Lung (tissue), 11 donors: ENCODE measurements at regions not wholly inside any gene's neighbourhood (a gene's known extent, or its start where the extent isn't known, plus 50 kb on each side); places are given as distances from the start of the nearest gene placed in this dataset.

Experiments
- ATAC-seq: fragments of 200-7000 bp; cut with Tn5 transposase; one replicate; pipeline ENCODE4 v1.9.1; 2020; ENCODE audit warnings: moderate number of reproducible peaks; ENCODE audit not compliant: insufficient read depth, low FRiP score
- DNase-seq, 3 donors: peaks; one replicate each; pipeline ENCODE4 v3.0.0-alpha.2; 2013 to 2017
- H3K27ac ChIP-seq, 2 donors: one replicate each; pipeline ENCODE4 v1.5.1; 2013; ENCODE audit warnings: mild to moderate bottlenecking in 2 of 2, moderate library complexity in 2 of 2, control low read depth in 1 of 2, inconsistent platforms in 1 of 2, low read depth in 1 of 2, low read length in 1 of 2
- H3K27me3 ChIP-seq, 3 donors: one replicate each; pipeline ENCODE4 v1.5.1; 2013; ENCODE audit warnings: low read length in 2 of 3; ENCODE audit not compliant: control insufficient read depth in 3 of 3, insufficient read depth in 3 of 3
- H3K36me3 ChIP-seq, 4 donors: one replicate each; pipeline ENCODE4 v1.5.1; 2013; ENCODE audit warnings: low read length in 4 of 4, mild to moderate bottlenecking in 1 of 4, moderate library complexity in 1 of 4; ENCODE audit not compliant: control insufficient read depth in 4 of 4, insufficient read depth in 4 of 4
- H3K4me1 ChIP-seq, 5 donors: one replicate each; pipeline ENCODE4 v1.5.1; 2013; ENCODE audit warnings: low read length in 5 of 5, mild to moderate bottlenecking in 2 of 5, moderate library complexity in 1 of 5; ENCODE audit not compliant: control insufficient read depth in 5 of 5, insufficient read depth in 5 of 5
- H3K4me3 ChIP-seq: one replicate; pipeline ENCODE4 v1.5.1; 2013; ENCODE audit warnings: mild to moderate bottlenecking, control low read depth, moderate library complexity
- H3K9ac ChIP-seq, 2 donors: one replicate each; pipeline ENCODE4 v1.5.1; 2013; ENCODE audit warnings: low read length in 2 of 2, control low read depth in 1 of 2; ENCODE audit not compliant: insufficient read depth in 1 of 2
- H3K9me3 ChIP-seq, 4 donors: one replicate each; pipeline ENCODE4 v1.5.1; 2013; ENCODE audit warnings: low read length in 3 of 4, mild to moderate bottlenecking in 1 of 4, moderate library complexity in 1 of 4; ENCODE audit not compliant: control insufficient read depth in 4 of 4, insufficient read depth in 3 of 4
- WGBS, 2 donors: extraction: QIAGEN DNeasy Blood & Tissue Kit; methylation state at CpG; one replicate each; pipeline ENCODE4 v1.1.7; 2013; 5-methylcytosine and 5-hydroxymethylcytosine counted together
- TF ChIP-seq, protein P1 (sequence below): IDR thresholded peaks from 2 replicates; pipeline ENCODE4 v1.5.1; 2012; ENCODE audit warnings: mild to moderate bottlenecking; ENCODE audit errors: control extremely low read depth, extremely low read depth
- donor health status: control.
- donor health status: control.
- donor health status: Bipolar disorder and iron deficiency.
- donor health status: healthy.
- donor health status: DM: yes; HTN: yes; CAD: no.

DNA sequence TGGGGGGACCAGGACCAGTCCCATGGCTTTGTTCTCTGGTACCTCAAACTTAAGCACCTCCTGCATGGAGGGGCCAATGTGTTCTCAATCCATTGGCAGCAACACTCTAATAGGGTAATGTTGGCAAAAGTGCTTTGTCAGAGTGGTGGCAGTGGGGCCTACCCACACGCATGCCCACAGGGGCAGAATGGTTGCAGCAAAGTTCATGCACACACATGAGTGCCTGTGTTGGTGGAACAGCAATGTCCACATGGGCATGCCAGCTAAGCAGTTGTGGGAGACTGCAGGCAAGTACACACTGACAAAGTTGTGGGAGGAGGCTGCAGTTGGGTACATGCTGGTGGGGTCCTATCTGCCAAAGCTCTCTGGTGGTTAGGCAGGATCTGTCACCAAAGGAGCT is 645.2 kb downstream of the ZNF385D start:
- no peaks in the 10 kb centered on the region for H3K36me3 ChIP-seq
- H3K27ac ChIP-seq, result no peak overlapping the region
- TF ChIP-seq, protein P1, sequence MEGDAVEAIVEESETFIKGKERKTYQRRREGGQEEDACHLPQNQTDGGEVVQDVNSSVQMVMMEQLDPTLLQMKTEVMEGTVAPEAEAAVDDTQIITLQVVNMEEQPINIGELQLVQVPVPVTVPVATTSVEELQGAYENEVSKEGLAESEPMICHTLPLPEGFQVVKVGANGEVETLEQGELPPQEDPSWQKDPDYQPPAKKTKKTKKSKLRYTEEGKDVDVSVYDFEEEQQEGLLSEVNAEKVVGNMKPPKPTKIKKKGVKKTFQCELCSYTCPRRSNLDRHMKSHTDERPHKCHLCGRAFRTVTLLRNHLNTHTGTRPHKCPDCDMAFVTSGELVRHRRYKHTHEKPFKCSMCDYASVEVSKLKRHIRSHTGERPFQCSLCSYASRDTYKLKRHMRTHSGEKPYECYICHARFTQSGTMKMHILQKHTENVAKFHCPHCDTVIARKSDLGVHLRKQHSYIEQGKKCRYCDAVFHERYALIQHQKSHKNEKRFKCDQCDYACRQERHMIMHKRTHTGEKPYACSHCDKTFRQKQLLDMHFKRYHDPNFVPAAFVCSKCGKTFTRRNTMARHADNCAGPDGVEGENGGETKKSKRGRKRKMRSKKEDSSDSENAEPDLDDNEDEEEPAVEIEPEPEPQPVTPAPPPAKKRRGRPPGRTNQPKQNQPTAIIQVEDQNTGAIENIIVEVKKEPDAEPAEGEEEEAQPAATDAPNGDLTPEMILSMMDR, result no peak
- peaks cover 0 to 6% (median 2%) of the 10 kb centered on the region in 4 donors for H3K9me3 ChIP-seq
- WGBS, 2 donors, result 89 to 96% methylated on average over 1 of the region's 1 CpG
- no peak overlapping the region for H3K9ac ChIP-seq
- H3K4me3 ChIP-seq, result no peak overlapping the region
- no peak for ATAC-seq
- DNase-seq, result no peak
- H3K27me3 ChIP-seq, result no peaks in the 10 kb centered on the region
- no peaks in the 10 kb centered on the region for H3K4me1 ChIP-seq

DNA sequence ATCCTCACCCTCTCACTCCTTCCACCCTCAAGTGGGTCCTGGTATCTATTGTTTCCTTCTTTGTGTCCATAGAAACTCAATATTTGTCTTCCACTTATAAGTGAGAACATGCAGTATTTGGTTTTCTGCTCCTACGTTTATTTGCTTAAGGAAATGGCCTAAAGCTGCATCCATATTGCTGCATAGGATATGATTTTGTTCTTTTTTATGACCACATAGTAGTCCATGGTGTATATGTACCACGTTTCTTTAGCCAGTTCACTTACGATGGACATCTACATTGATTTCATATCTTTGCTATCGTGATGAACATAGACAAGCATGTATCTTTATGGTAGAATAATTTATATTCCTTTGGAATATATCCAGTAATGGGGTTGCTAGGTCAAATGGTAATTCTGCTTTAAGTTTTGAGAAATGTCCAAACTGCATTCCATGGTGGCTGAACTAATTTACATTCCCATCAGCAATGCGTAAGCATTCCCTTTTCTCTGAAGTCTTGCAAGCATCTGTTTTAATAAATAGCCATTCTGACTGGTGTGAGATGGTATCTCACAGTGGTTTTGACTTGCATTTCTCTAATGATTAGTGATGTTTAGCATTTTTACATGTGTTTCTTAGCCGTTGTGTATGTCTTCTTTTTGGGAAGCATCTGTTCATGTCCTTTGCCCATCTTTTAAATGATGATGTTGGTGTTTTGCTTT is 650.2 kb downstream of the ZNF385D start:
- TF ChIP-seq, protein P1, result no peak
- Histone ChIP-seq H3K27me3 (no peaks in the 10 kb centered on the region), H3K9me3 (peaks cover 0 to 10% (median 5%) of the 10 kb centered on the region in 4 donors), H3K4me1 (no peaks in the 10 kb centered on the region), H3K4me3 (no peak overlapping the region), H3K36me3 (no peaks in the 10 kb centered on the region), H3K27ac (no peak overlapping the region), H3K9ac (no peak overlapping the region)
- DNase-seq (no peak), ATAC-seq (no peak)
- 74 to 82% methylated on average over 6 of the region's 6 CpGs for WGBS, 2 donors

DNA sequence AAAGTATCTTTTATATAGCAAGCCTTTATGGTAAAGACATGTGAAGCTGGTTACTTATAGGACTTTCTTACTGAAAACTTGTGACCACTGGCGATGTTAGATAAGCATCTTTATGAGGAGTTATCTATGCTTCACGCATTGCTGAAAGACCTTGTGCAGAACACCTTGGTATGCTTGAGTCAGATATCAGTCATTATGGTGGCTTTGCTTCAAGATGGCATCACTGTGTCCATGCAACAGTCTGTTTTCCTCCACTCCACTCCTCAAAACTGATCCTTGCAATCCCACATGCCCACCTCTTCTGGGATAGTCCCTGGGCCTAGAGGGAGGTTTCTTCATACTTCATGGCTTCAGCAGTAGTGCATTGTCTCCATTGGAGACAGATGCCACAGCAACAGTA is 656.3 kb downstream of the ZNF385D start:
- Histone ChIP-seq H3K36me3 (no peaks in the 10 kb centered on the region), H3K4me1 (no peaks in the 10 kb centered on the region), H3K27ac (no peak overlapping the region), H3K9ac (no peak overlapping the region), H3K27me3 (no peaks in the 10 kb centered on the region), H3K9me3 (peaks cover 0 to 2% (median 0%) of the 10 kb centered on the region in 4 donors), H3K4me3 (no peak overlapping the region)
- no peak for DNase-seq
- 90 to 96% methylated on average over 2 of the region's 2 CpGs for WGBS, 2 donors
- no peak for ATAC-seq
- TF ChIP-seq, protein P1, result no peak

DNA sequence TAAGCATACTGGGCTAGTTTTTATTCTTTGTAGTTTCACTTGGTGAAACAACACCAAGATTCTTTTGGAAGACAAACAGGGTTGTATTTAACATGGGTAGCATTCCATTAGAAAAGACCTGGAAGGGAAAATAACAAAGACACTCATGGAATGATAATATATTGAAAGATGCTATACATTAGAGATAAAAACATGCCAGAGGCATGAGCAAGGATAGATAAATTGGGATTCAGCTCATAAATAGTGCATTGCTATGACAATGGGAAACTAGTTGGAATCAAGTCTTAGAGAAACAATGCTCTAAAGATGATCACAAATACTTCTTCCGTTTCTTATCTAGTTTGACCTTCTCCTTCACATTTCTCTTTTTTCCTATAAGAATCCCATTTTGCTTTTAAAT is 677.4 kb downstream of the ZNF385D start:
- no peak overlapping the region for H3K4me3 ChIP-seq
- no peaks in the 10 kb centered on the region for H3K27me3 ChIP-seq
- H3K27ac ChIP-seq, result no peak overlapping the region
- no peaks in the 10 kb centered on the region for H3K36me3 ChIP-seq
- no peak for DNase-seq
- no peaks in the 10 kb centered on the region for H3K4me1 ChIP-seq
- no peak overlapping the region for H3K9ac ChIP-seq
- H3K9me3 ChIP-seq, result no peaks in the 10 kb centered on the region
- WGBS, 2 donors, result 71 to 87% methylated on average over 1 of the region's 1 CpG
- no peak for ATAC-seq
- TF ChIP-seq, protein P1, result no peak
